K562 (cell line): ENCODE measurements at regions not wholly inside any gene's neighbourhood (a gene's known extent, or its start where the extent isn't known, plus 50 kb on each side); places are given as distances from the start of the nearest gene placed in this dataset.
A peak's percentile ranks its signal among the peaks of the same experiment; 100 is the strongest.

ENCODE experiments used
- ATAC-seq: fragments of 200-7000 bp; cut with Tn5 transposase; 3 replicates; pipeline ENCODE4 v1.9.1; 2020; ENCODE audit warnings: moderate library complexity
- BruUV-seq: library from RNA; stranded (reverse); fragments of 400-500 nt; replicated peaks from 2 replicates; lab custom pipeline; 2021; lab: Mats Ljungman, UMichigan
- CTCF ChIA-PET: fragments of 300-600 bp; formaldehyde crosslinking; extraction: SDS; loops from one replicate; lab custom pipeline; 2021; ENCODE audit warnings: low intra/inter-chr PET ratio; lab: Yijun Ruan, JAX
- POLR2A ChIA-PET: fragments of 300-600, 350-650 bp; sonication (Branson Sonifier 250); formaldehyde crosslinking; extraction: SDS; loops from one replicate; lab custom pipeline; 2021; ENCODE audit warnings: antibody characterized with exemption, inconsistent platforms; lab: Yijun Ruan, JAX
- DNase-seq, 4 experiments: peaks; one replicate each; pipeline versions ENCODE4 v3.0.0 to v3.0.0-alpha.2; 2011 to 2018; ENCODE audit warnings: low spot score in 3 of 4, mixed read lengths in 3 of 4; ENCODE audit errors: extremely low read depth in 1 of 4
- FAIRE-seq: peaks from 2 replicates; lab custom pipeline; 2011; peaks lifted over from hg19 to GRCh38; lab: Jason Lieb, UNC
- H2AFZ ChIP-seq: 2 replicates; pipeline ENCODE4 v1.6.0; 2011; ENCODE audit warnings: low read depth, low read length, control low read depth, inconsistent platforms
- H3K27ac ChIP-seq: fragments of 200-600 bp; 3 replicates; pipeline ENCODE4 v1.8.0; 2011; ENCODE audit warnings: low read depth, mild to moderate bottlenecking, control low read depth, inconsistent platforms, low read length, moderate library complexity, mixed read lengths; ENCODE audit errors: extremely low read depth
- H3K27me3 ChIP-seq, 2 experiments: fragments of 300-600 bp in 1 of 2; 2 replicates in 1 of 2; 3 replicates in 1 of 2; pipeline versions ENCODE4 v1.6.0 to v1.8.0; 2011; ENCODE audit warnings: inconsistent platforms in 2 of 2, low read length in 2 of 2, mild to moderate bottlenecking in 1 of 2, mixed read lengths in 1 of 2, moderate library complexity in 1 of 2; ENCODE audit not compliant: control insufficient read depth in 2 of 2, insufficient read depth in 2 of 2
- H3K36me3 ChIP-seq: fragments of 300-600 bp; 3 replicates; pipeline ENCODE4 v1.8.0; 2011; ENCODE audit warnings: mild to moderate bottlenecking, low read length, inconsistent platforms; ENCODE audit not compliant: control insufficient read depth, insufficient read depth
- H3K4me1 ChIP-seq, 2 experiments: fragments of 200-600 bp in 1 of 2; replicated peaks in 1 of 2; 2 replicates in 1 of 2; 3 replicates in 1 of 2; pipeline versions ENCODE4 v1.5.1 to v1.8.0; 2011; ENCODE audit warnings: inconsistent platforms in 2 of 2, low read length in 2 of 2, mild to moderate bottlenecking in 1 of 2, mixed read lengths in 1 of 2, moderate library complexity in 1 of 2; ENCODE audit not compliant: control insufficient read depth in 2 of 2, insufficient read depth in 2 of 2
- H3K4me2 ChIP-seq: 2 replicates; pipeline ENCODE4 v1.6.1; 2011; ENCODE audit warnings: low read length, control low read depth, inconsistent platforms, mixed read lengths; ENCODE audit not compliant: insufficient read depth
- H3K4me3 ChIP-seq: fragments of 200-600 bp; sonication (generic), shearing (Covaris generic); 2 replicates; pipeline ENCODE4 v1.5.1; 2016; ENCODE audit warnings: control low read depth, inconsistent platforms
- H3K79me2 ChIP-seq: fragments of 200-600 bp; 3 replicates; pipeline ENCODE4 v1.8.0; 2011; ENCODE audit warnings: low read length, inconsistent platforms; ENCODE audit not compliant: control insufficient read depth, insufficient read depth
- H3K9ac ChIP-seq, 2 experiments: 2 replicates each; pipeline versions ENCODE4 v1.6.0 to v1.6.1; 2011; ENCODE audit warnings: low read depth in 2 of 2, low read length in 2 of 2, control low read depth in 1 of 2, inconsistent platforms in 1 of 2, mild to moderate bottlenecking in 1 of 2, mixed read lengths in 1 of 2; ENCODE audit not compliant: insufficient read depth in 1 of 2
- H3K9me1 ChIP-seq: one replicate; pipeline ENCODE4 v1.6.0; 2011; ENCODE audit warnings: inconsistent platforms, mild to moderate bottlenecking, low read length, moderate library complexity; ENCODE audit not compliant: control insufficient read depth, insufficient read depth
- H3K9me3 ChIP-seq: replicated peaks from 2 replicates; pipeline ENCODE4 v1.5.1; 2011; ENCODE audit warnings: low read depth, low read length, inconsistent platforms; ENCODE audit not compliant: control insufficient read depth, insufficient read depth
- H4K20me1 ChIP-seq: replicated peaks from 2 replicates; pipeline ENCODE4 v1.6.1; 2011; ENCODE audit warnings: low read length, inconsistent platforms, mixed read lengths; ENCODE audit not compliant: control insufficient read depth, insufficient read depth
- CEBPB ChIP-seq: fragments of 450-650 bp; IDR thresholded peaks from 2 replicates; pipeline ENCODE4 v1.6.1; 2016; ENCODE audit warnings: missing genetic modification characterization, missing compliant biosample characterization
- CEBPG ChIP-seq, 3 experiments: fragments of 200-800 bp in 1 of 3; sonication (Bioruptor generic) in 1 of 3; sonication (generic) in 1 of 3; formaldehyde crosslinking in 1 of 3; IDR thresholded peaks in 2 of 3; conservative IDR thresholded peaks in 1 of 3; 2 replicates each; pipeline versions ENCODE4 v1.6.1 to v1.8.0; 2016 to 2022; ENCODE audit warnings: missing compliant biosample characterization in 2 of 3, missing genetic modification characterization in 2 of 3, mild to moderate bottlenecking in 1 of 3, missing genetic modification reagents in 1 of 3
- MYC ChIP-seq, 2 experiments: fragments of 250-450 bp in 1 of 2; sonication (Bioruptor Pico) in 1 of 2; IDR thresholded peaks; 2 replicates each; pipeline versions ENCODE4 v1.5.1 to v1.6.1; 2012 to 2021; ENCODE audit warnings: low read depth in 2 of 2, borderline replicate concordance in 1 of 2, improper control_type of control experiment in 1 of 2, low read length in 1 of 2, mild to moderate bottlenecking in 1 of 2, moderate library complexity in 1 of 2
- SAFB ChIP-seq: fragments of 200-400 bp; formaldehyde crosslinking; IDR thresholded peaks from 2 replicates; pipeline ENCODE4 v1.6.1; 2017; ENCODE audit warnings: low read depth, low read length, borderline replicate concordance
- ZNF184 ChIP-seq: sonication (generic); formaldehyde crosslinking; IDR thresholded peaks from 2 replicates; pipeline ENCODE4 v1.5.0; 2020; ENCODE audit warnings: missing genetic modification reagents
- ZNF224 ChIP-seq: sonication (generic); formaldehyde crosslinking; IDR thresholded peaks from 2 replicates; pipeline ENCODE4 v1.8.0; 2022; ENCODE audit warnings: mild to moderate bottlenecking, missing genetic modification reagents
- ZNF586 ChIP-seq: fragments of 450-650 bp; formaldehyde crosslinking; conservative IDR thresholded peaks from 2 replicates; pipeline ENCODE4 v1.4.0; 2020; ENCODE audit warnings: mild to moderate bottlenecking, moderate library complexity
- WGBS: fragments of 100-300 bp; shearing (Covaris generic); methylation state at CpG from one replicate; pipeline ENCODE4 v1.1.6; 2016; ENCODE audit warnings: low coverage, mixed read lengths; ENCODE audit not compliant: insufficient coverage; ENCODE audit errors: missing lambda C conversion rate; 5-methylcytosine and 5-hydroxymethylcytosine counted together
- in situ Hi-C: fragments of 300-500 bp; cut with MboI; formaldehyde crosslinking; loops from 4 replicates; pipeline ENCODE4 v1.15.0; 2018; ENCODE audit warnings: inconsistent platforms, mixed read lengths
- intact Hi-C: fragments of 100-400 bp; cut with micrococcal nuclease; formaldehyde crosslinking; loops from 2 replicates; pipeline ENCODE4 v1.14.2; 2022
- TF ChIP-seq, protein P1 (sequence below), 3 experiments: fragments of 200-800 bp in 1 of 3; fragments of 250-450 bp in 1 of 3; fragments of 450-650 bp in 1 of 3; sonication (Bioruptor Pico) in 1 of 3; sonication (Bioruptor generic) in 1 of 3; formaldehyde crosslinking in 1 of 3; IDR thresholded peaks; 2 replicates each; pipeline versions ENCODE4 v1.6.1 to v1.8.0; 2016 to 2022; ENCODE audit warnings: mild to moderate bottlenecking in 2 of 3, missing genetic modification characterization in 2 of 3, missing compliant biosample characterization in 1 of 3, moderate library complexity in 1 of 3
- TF ChIP-seq, protein P2 (sequence below): fragments of 450-650 bp; formaldehyde crosslinking; IDR thresholded peaks from 2 replicates; pipeline ENCODE4 v1.4.0; 2022; ENCODE audit warnings: missing genetic modification characterization

DNA sequence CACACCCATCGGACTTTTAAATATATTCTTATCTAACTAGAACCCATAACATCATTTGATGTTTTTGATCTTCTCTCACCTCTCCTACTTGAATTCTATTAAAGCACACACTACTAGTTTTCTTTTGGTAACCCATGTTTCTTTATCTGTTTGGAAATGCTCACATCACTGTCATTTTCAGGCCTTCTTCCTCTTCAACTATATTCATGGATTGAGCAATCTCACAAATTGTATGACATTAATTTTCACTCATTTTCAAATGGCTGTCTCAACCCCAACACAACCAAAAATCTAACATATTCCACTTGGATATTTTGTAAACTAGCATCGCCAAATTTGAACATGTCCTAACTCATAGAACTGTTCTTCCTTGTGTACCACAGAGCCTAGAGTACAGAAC, 488.0 kb upstream of the SEMA3A start:
- Histone ChIP-seq H4K20me1 (no peaks in the 10 kb centered on the region), H3K79me2 (no peaks in the 10 kb centered on the region), H2AFZ (no peak overlapping the region), H3K4me3 (no peak overlapping the region), H3K4me1 (no peaks in the 10 kb centered on the region), H3K9me1 (no peaks in the 10 kb centered on the region), H3K27ac (no peak overlapping the region), H3K4me2 (no peak overlapping the region), H3K9me3 (no peaks in the 10 kb centered on the region), H3K36me3 (no peaks in the 10 kb centered on the region; the same call in 2 of the 3 replicates), H3K9ac (no peak overlapping the region), H3K27me3 (no peaks in the 10 kb centered on the region)
- TF ChIP-seq CEBPB (tag) (peak; percentile 76), ZNF184 (no peak), CEBPG (CRISPR knock-in tag; IDR thresholded peaks at IDR 0.05) (no peak), CEBPG (tag; conservative IDR thresholded peaks at IDR 0.05 in 1 of 2, IDR thresholded peaks at IDR 0.05 in 1 of 2) (peak in 1 of 2 experiments; percentile 51; a peak in 2 of 4 replicates)
- no peak for ATAC-seq
- peak; percentile 35 for FAIRE-seq
- no TSS peak for BruUV-seq
- WGBS: 63% methylated on average over 2 of the region's 2 CpGs
- no peak for DNase-seq
- POLR2A ChIA-PET: no interaction called here
- CTCF ChIA-PET: interaction anchor here (0.7 kb wide), 1 partner anchor 9 kb away, joined by 4 read pairs; no protein-coding TSS in a partner anchor
- intact Hi-C loops: no loop called here
- in situ Hi-C loops: no loop called here

DNA sequence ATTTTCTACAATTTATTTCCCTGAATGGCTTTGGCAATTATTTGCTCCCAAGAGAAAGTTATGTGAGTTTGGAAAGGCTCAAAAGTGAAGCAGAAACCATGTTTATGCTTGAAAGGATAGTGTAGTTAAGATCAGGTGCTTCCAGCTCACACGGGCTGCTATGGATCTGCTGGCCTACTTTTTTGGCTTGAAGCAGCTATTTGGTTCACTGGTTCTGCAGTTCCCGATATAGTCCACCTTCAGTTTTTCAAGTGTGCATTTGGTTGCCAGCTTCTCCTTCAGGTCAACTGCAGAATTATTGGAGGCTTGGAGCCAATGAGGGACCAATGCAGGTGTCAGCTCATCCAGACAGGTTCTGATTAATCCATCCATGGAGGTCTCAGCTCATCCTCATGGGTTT, 484.3 kb upstream of the SEMA3A start:
- H4K20me1 ChIP-seq: no peaks in the 10 kb centered on the region
- in situ Hi-C loops (no loop called here), intact Hi-C loops (loop anchor here (5.0 kb wide), 1 partner anchor 343 kb away; no protein-coding TSS in a partner anchor)
- DNase-seq (no peak), ATAC-seq (no peak), FAIRE-seq (no peak)
- no peaks in the 10 kb centered on the region for H3K27me3 ChIP-seq
- H3K27ac ChIP-seq: no peak overlapping the region
- H2AFZ ChIP-seq: no peak overlapping the region
- no peaks in the 10 kb centered on the region for H3K79me2 ChIP-seq
- ChIA-PET POLR2A (no interaction called here), CTCF (no interaction called here)
- WGBS: 86% methylated on average over 2 of the region's 2 CpGs
- no peaks in the 10 kb centered on the region for H3K9me1 ChIP-seq
- H3K9ac ChIP-seq: no peak overlapping the region
- peaks cover 0 to 10% of the 10 kb centered on the region in 2 experiments; a peak in 3 of 5 replicates for H3K4me1 ChIP-seq
- H3K9me3 ChIP-seq: no peaks in the 10 kb centered on the region
- H3K4me2 ChIP-seq: no peak overlapping the region
- no peak overlapping the region for H3K4me3 ChIP-seq
- H3K36me3 ChIP-seq: no peaks in the 10 kb centered on the region; the same call in 2 of the 3 replicates
- no TSS peak for BruUV-seq
- TF ChIP-seq, protein P1, sequence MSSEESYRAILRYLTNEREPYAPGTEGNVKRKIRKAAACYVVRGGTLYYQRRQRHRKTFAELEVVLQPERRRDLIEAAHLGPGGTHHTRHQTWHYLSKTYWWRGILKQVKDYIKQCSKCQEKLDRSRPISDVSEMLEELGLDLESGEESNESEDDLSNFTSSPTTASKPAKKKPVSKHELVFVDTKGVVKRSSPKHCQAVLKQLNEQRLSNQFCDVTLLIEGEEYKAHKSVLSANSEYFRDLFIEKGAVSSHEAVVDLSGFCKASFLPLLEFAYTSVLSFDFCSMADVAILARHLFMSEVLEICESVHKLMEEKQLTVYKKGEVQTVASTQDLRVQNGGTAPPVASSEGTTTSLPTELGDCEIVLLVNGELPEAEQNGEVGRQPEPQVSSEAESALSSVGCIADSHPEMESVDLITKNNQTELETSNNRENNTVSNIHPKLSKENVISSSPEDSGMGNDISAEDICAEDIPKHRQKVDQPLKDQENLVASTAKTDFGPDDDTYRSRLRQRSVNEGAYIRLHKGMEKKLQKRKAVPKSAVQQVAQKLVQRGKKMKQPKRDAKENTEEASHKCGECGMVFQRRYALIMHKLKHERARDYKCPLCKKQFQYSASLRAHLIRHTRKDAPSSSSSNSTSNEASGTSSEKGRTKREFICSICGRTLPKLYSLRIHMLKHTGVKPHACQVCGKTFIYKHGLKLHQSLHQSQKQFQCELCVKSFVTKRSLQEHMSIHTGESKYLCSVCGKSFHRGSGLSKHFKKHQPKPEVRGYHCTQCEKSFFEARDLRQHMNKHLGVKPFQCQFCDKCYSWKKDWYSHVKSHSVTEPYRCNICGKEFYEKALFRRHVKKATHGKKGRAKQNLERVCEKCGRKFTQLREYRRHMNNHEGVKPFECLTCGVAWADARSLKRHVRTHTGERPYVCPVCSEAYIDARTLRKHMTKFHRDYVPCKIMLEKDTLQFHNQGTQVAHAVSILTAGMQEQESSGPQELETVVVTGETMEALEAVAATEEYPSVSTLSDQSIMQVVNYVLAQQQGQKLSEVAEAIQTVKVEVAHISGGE (CRISPR knock-in tag; IDR thresholded peaks at IDR 0.05): no peak
- TF ChIP-seq ZNF586: no peak
- TF ChIP-seq SAFB: no peak
- no peak for TF ChIP-seq MYC (IDR thresholded peaks at IDR 0.05; ENCODE audit: low read depth, low read length)
- no peak for TF ChIP-seq MYC (CRISPR knock-in tag; IDR thresholded peaks at IDR 0.05; ENCODE audit: borderline replicate concordance, low read depth)
- TF ChIP-seq, protein P2, sequence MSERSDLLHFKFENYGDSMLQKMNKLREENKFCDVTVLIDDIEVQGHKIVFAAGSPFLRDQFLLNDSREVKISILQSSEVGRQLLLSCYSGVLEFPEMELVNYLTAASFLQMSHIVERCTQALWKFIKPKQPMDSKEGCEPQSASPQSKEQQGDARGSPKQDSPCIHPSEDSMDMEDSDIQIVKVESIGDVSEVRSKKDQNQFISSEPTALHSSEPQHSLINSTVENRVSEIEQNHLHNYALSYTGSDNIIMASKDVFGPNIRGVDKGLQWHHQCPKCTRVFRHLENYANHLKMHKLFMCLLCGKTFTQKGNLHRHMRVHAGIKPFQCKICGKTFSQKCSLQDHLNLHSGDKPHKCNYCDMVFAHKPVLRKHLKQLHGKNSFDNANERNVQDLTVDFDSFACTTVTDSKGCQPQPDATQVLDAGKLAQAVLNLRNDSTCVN: no peak
- no peak for TF ChIP-seq ZNF224 (CRISPR knock-in tag)
